Memory B cell (primary cell): ENCODE measurements at regions not wholly inside any gene's neighbourhood (a gene's known extent, or its start where the extent isn't known, plus 50 kb on each side); places are given as distances from the start of the nearest gene placed in this dataset.
"Not testable (repeated sequence)": the region's sequence is repeated elsewhere in the genome, so short reads cannot be mapped to it uniquely, and the experiment has no call there.

ENCODE experiments used
- ATAC-seq: fragments of 150-1000 bp; cut with Tn5 transposase; 2 replicates; pipeline ENCODE4 v1.10.0; 2021; ENCODE audit warnings: low read depth, mild to moderate bottlenecking, moderate library complexity
- DNase-seq, 2 donors: peaks; one replicate each; pipeline ENCODE4 v3.0.0; 2022; ENCODE audit warnings: low spot score in 2 of 2
- H3K27ac Mint-ChIP-seq: one replicate; pipeline ENCODE4 v1.8.0; 2022; ENCODE audit warnings: mild to moderate bottlenecking, moderate library complexity, mixed read lengths
- H3K27me3 Mint-ChIP-seq: one replicate; pipeline ENCODE4 v1.8.0; 2022; ENCODE audit warnings: mixed read lengths
- H3K36me3 Mint-ChIP-seq: one replicate; pipeline ENCODE4 v1.8.0; 2022; ENCODE audit warnings: mild to moderate bottlenecking, mixed read lengths
- H3K4me1 Mint-ChIP-seq: one replicate; pipeline ENCODE4 v1.8.0; 2022; ENCODE audit warnings: mixed read lengths
- H3K4me3 Mint-ChIP-seq: one replicate; pipeline ENCODE4 v1.8.0; 2022; ENCODE audit warnings: mild to moderate bottlenecking, moderate library complexity, mixed read lengths
- H3K9me3 Mint-ChIP-seq: one replicate; pipeline ENCODE4 v1.8.0; 2022; ENCODE audit warnings: mixed read lengths

- not testable (repeated sequence) for H3K36me3 Mint-ChIP-seq, H3K4me3 Mint-ChIP-seq, ATAC-seq, H3K27ac Mint-ChIP-seq, H3K9me3 Mint-ChIP-seq, DNase-seq, H3K4me1 Mint-ChIP-seq, H3K27me3 Mint-ChIP-seq
Observed at GRCh38 chr9:41034699-41035197, 93.7 kb downstream of the FOXD4L6 start.

GRCh38 chr9:41033877-41034276 is 94.6 kb downstream of the FOXD4L6 start:
- not testable (repeated sequence) for H3K4me1 Mint-ChIP-seq, H3K9me3 Mint-ChIP-seq, ATAC-seq, DNase-seq, H3K4me3 Mint-ChIP-seq, H3K27ac Mint-ChIP-seq, H3K36me3 Mint-ChIP-seq, H3K27me3 Mint-ChIP-seq

- H3K36me3 Mint-ChIP-seq, H3K9me3 Mint-ChIP-seq, H3K4me3 Mint-ChIP-seq, H3K27ac Mint-ChIP-seq, H3K4me1 Mint-ChIP-seq, H3K27me3 Mint-ChIP-seq, ATAC-seq, DNase-seq: not testable (repeated sequence)
Observed at GRCh38 chr9:41033360-41033759, 95.1 kb downstream of the FOXD4L6 start.

GRCh38 chr9:41026912-41027676 is 101.4 kb downstream of the FOXD4L6 start:
- H3K4me1 Mint-ChIP-seq, H3K36me3 Mint-ChIP-seq, H3K27ac Mint-ChIP-seq, H3K27me3 Mint-ChIP-seq, H3K9me3 Mint-ChIP-seq, ATAC-seq, H3K4me3 Mint-ChIP-seq, DNase-seq: not testable (repeated sequence)

- H3K27me3 Mint-ChIP-seq, result not testable (repeated sequence)
Observed at GRCh38 chr9:41022365-41022764, 106.1 kb downstream of the FOXD4L6 start.

GRCh38 chr9:41019858-41020562 is 108.5 kb downstream of the FOXD4L6 start:
- not testable (repeated sequence) for DNase-seq, H3K4me1 Mint-ChIP-seq, H3K9me3 Mint-ChIP-seq, H3K27ac Mint-ChIP-seq, H3K4me3 Mint-ChIP-seq, H3K27me3 Mint-ChIP-seq, ATAC-seq
- H3K36me3 Mint-ChIP-seq, result peaks cover 18% of the 10 kb centered on the region

More at GRCh38 chr9:41022365-41022764, 106.1 kb downstream of the FOXD4L6 start:
- not testable (repeated sequence) for H3K4me3 Mint-ChIP-seq, ATAC-seq, H3K4me1 Mint-ChIP-seq, H3K9me3 Mint-ChIP-seq, DNase-seq, H3K27ac Mint-ChIP-seq
- H3K36me3 Mint-ChIP-seq, result peaks cover 17% of the 10 kb centered on the region

GRCh38 chr9:41018948-41019347 is 109.5 kb downstream of the FOXD4L6 start:
- H3K36me3 Mint-ChIP-seq, result peaks cover 24% of the 10 kb centered on the region
- not testable (repeated sequence) for H3K4me1 Mint-ChIP-seq, DNase-seq, ATAC-seq, H3K4me3 Mint-ChIP-seq, H3K27me3 Mint-ChIP-seq, H3K27ac Mint-ChIP-seq, H3K9me3 Mint-ChIP-seq

- H3K9me3 Mint-ChIP-seq, result not testable (repeated sequence)
Observed at GRCh38 chr9:41016699-41017098, 111.8 kb downstream of the FOXD4L6 start.

GRCh38 chr9:40999952-41000700 is 128.4 kb downstream of the FOXD4L6 start:
- peaks cover 33% of the 10 kb centered on the region for H3K36me3 Mint-ChIP-seq
- DNase-seq, H3K27ac Mint-ChIP-seq, H3K9me3 Mint-ChIP-seq, H3K27me3 Mint-ChIP-seq, ATAC-seq, H3K4me3 Mint-ChIP-seq: not testable (repeated sequence)
- peaks cover 26% of the 10 kb centered on the region for H3K4me1 Mint-ChIP-seq

More at GRCh38 chr9:41016699-41017098, 111.8 kb downstream of the FOXD4L6 start:
- not testable (repeated sequence) for H3K4me3 Mint-ChIP-seq, H3K4me1 Mint-ChIP-seq, DNase-seq, H3K27me3 Mint-ChIP-seq, ATAC-seq, H3K27ac Mint-ChIP-seq
- peaks cover 26% of the 10 kb centered on the region for H3K36me3 Mint-ChIP-seq

GRCh38 chr9:40995490-40995889 is 133.0 kb downstream of the FOXD4L6 start:
- H3K27me3 Mint-ChIP-seq, H3K9me3 Mint-ChIP-seq, DNase-seq, H3K27ac Mint-ChIP-seq, H3K4me3 Mint-ChIP-seq, ATAC-seq: not testable (repeated sequence)
- peaks cover 32% of the 10 kb centered on the region for H3K4me1 Mint-ChIP-seq
- peaks cover 23% of the 10 kb centered on the region for H3K36me3 Mint-ChIP-seq

- not testable (repeated sequence) for H3K27ac Mint-ChIP-seq, ATAC-seq, H3K27me3 Mint-ChIP-seq, DNase-seq, H3K9me3 Mint-ChIP-seq
- peak overlapping the region; percentile 71 for H3K4me3 Mint-ChIP-seq
- H3K4me1 Mint-ChIP-seq, result peaks cover 26% of the 10 kb centered on the region
- H3K36me3 Mint-ChIP-seq, result peaks cover 15% of the 10 kb centered on the region
Observed at GRCh38 chr9:40993842-40994241, 134.6 kb downstream of the FOXD4L6 start.

- ATAC-seq, H3K9me3 Mint-ChIP-seq, H3K27me3 Mint-ChIP-seq, DNase-seq, H3K27ac Mint-ChIP-seq: not testable (repeated sequence)
- Mint-ChIP-seq H3K4me1 (peaks cover 25% of the 10 kb centered on the region), H3K4me3 (peak overlapping the region; percentile 71), H3K36me3 (peaks cover 17% of the 10 kb centered on the region)
Observed at GRCh38 chr9:40993375-40993774, 135.1 kb downstream of the FOXD4L6 start.

GRCh38 chr9:40992472-40992821 is 136.0 kb downstream of the FOXD4L6 start:
- H3K36me3 Mint-ChIP-seq, result peaks cover 21% of the 10 kb centered on the region
- not testable (repeated sequence) for H3K27ac Mint-ChIP-seq, H3K9me3 Mint-ChIP-seq, H3K4me3 Mint-ChIP-seq, DNase-seq, H3K27me3 Mint-ChIP-seq
- ATAC-seq, result peak; percentile 8
- H3K4me1 Mint-ChIP-seq, result peaks cover 21% of the 10 kb centered on the region
